ENCODE measurements at regions not wholly inside any gene's neighbourhood (a gene's known extent, or its start where the extent isn't known, plus 50 kb on each side); places are given as distances from the start of the nearest gene placed in this dataset.
A peak's percentile ranks its signal among the peaks of the same experiment; 100 is the strongest.

GRCh38 chr3:81920816-81921215 is 159.4 kb upstream of the GBE1 start:
- Mint-ChIP-seq H3K4me1 (no peaks in the 10 kb centered on the region), H3K36me3 (no peaks in the 10 kb centered on the region), H3K27ac (no peak overlapping the region), H3K4me3 (no peak overlapping the region), H3K27me3 (no peaks in the 10 kb centered on the region), H3K9me3 (no peaks in the 10 kb centered on the region)
- ATAC-seq: no peak

DNA sequence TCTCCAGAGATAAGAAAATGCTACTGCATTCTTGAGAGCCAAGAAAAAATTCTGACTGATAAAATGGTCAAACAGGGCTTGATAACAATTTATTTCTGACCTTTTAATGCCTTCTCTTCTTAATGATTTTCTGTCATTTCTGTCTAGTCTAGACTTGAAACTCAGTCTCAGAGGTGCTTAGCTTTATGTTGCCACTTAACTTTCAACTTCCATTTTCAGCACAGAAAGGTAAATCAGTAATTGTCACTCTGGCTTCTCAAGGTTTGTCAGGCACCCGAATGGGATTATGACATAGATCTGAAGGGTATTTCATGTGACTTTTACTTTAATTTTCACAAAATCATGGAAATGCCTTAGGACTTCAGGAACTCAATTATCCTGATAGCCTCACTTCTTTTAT is 155.4 kb upstream of the GBE1 start:
- no peaks in the 10 kb centered on the region for H3K27me3 Mint-ChIP-seq
- no peak overlapping the region for H3K27ac Mint-ChIP-seq
- H3K4me1 Mint-ChIP-seq: no peaks in the 10 kb centered on the region
- ATAC-seq: no peak
- H3K9me3 Mint-ChIP-seq: no peaks in the 10 kb centered on the region
- no peak overlapping the region for H3K4me3 Mint-ChIP-seq
- H3K36me3 Mint-ChIP-seq: no peaks in the 10 kb centered on the region

- H3K9me3 Mint-ChIP-seq: no peaks in the 10 kb centered on the region
- no peaks in the 10 kb centered on the region for H3K27me3 Mint-ChIP-seq
- H3K4me3 Mint-ChIP-seq: no peak overlapping the region
- no peak for ATAC-seq
- H3K36me3 Mint-ChIP-seq: no peaks in the 10 kb centered on the region
- H3K27ac Mint-ChIP-seq: no peak overlapping the region
- H3K4me1 Mint-ChIP-seq: no peaks in the 10 kb centered on the region
These were observed 152.6 kb upstream of the GBE1 start for GRCh38 chr3:81913886-81914663.

- Mint-ChIP-seq H3K9me3 (peaks cover under 1% of the 10 kb centered on the region), H3K4me3 (no peak overlapping the region), H3K27ac (no peak overlapping the region), H3K4me1 (no peaks in the 10 kb centered on the region), H3K36me3 (no peaks in the 10 kb centered on the region), H3K27me3 (no peaks in the 10 kb centered on the region)
- ATAC-seq: no peak
These were observed 149.8 kb upstream of the GBE1 start for GRCh38 chr3:81911221-81911620.

DNA sequence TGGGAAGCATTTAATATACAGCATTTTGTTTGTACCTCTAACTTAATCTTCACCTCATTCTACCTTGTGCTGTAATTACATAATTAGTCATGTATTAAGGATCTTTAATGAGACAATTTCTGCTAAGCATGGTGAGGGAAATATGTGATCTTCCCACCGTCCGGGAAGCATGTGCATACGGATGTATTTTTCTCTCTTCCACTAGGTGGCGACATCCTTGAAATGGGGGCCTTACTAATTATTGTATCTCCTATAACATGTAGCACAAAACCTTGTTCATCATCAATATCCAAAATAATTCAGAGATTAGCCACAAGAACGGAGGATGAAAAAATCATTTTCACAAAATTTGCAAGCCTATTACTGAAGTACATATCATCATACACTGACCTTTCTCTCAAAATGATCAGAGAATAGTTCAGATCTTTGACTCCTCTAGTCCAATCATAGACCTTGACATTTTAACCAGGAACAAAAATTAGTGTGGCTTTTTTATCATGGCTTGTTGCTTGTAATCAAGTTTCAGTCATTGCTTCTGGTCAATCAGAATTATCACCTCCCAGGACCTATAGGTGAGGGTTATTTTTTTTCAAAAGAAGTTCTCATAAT is 148.9 kb upstream of the GBE1 start:
- no peaks in the 10 kb centered on the region for H3K36me3 Mint-ChIP-seq
- no peak overlapping the region for H3K4me3 Mint-ChIP-seq
- no peaks in the 10 kb centered on the region for H3K4me1 Mint-ChIP-seq
- no peaks in the 10 kb centered on the region for H3K27me3 Mint-ChIP-seq
- no peak overlapping the region for H3K27ac Mint-ChIP-seq
- H3K9me3 Mint-ChIP-seq: peaks cover 2% of the 10 kb centered on the region
- peak; percentile 55 for ATAC-seq

DNA sequence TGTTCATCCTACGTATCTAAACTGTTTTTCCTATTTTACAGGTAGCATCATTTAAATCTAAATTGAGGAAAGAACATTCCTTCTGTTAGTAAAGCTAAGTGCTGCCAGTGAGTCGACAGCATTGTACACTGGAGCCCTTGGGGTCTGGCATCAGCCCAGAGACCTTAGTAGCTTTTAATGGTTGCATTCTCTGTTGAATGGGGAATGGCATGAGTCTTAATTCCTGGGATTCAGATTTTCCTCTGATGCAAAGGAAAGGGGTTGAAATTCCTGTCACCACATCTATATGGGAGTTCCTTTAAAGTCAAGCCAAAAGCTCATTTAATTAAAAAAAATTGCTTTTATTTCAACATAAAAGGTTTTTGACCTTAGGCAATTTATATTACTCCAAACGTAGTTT is 148.4 kb upstream of the GBE1 start:
- H3K27ac Mint-ChIP-seq: no peak overlapping the region
- H3K4me3 Mint-ChIP-seq: no peak overlapping the region
- peaks cover 2% of the 10 kb centered on the region for H3K9me3 Mint-ChIP-seq
- no peak for ATAC-seq
- no peaks in the 10 kb centered on the region for H3K27me3 Mint-ChIP-seq
- no peaks in the 10 kb centered on the region for H3K4me1 Mint-ChIP-seq
- H3K36me3 Mint-ChIP-seq: no peaks in the 10 kb centered on the region

GRCh38 chr3:81908561-81908960 is 147.1 kb upstream of the GBE1 start:
- no peak for ATAC-seq
- no peaks in the 10 kb centered on the region for H3K36me3 Mint-ChIP-seq
- no peaks in the 10 kb centered on the region for H3K27me3 Mint-ChIP-seq
- H3K4me3 Mint-ChIP-seq: no peak overlapping the region
- H3K27ac Mint-ChIP-seq: no peak overlapping the region
- H3K9me3 Mint-ChIP-seq: peaks cover 2% of the 10 kb centered on the region
- no peaks in the 10 kb centered on the region for H3K4me1 Mint-ChIP-seq

GRCh38 chr3:81898336-81898735 is 136.9 kb upstream of the GBE1 start:
- Mint-ChIP-seq H3K36me3 (no peaks in the 10 kb centered on the region), H3K9me3 (no peaks in the 10 kb centered on the region), H3K27me3 (no peaks in the 10 kb centered on the region), H3K27ac (no peak overlapping the region), H3K4me3 (no peak overlapping the region), H3K4me1 (no peaks in the 10 kb centered on the region)
- ATAC-seq: no peak

- H3K36me3 Mint-ChIP-seq: no peaks in the 10 kb centered on the region
- no peaks in the 10 kb centered on the region for H3K4me1 Mint-ChIP-seq
- no peaks in the 10 kb centered on the region for H3K9me3 Mint-ChIP-seq
- ATAC-seq: no peak
- H3K27ac Mint-ChIP-seq: no peak overlapping the region
- no peak overlapping the region for H3K4me3 Mint-ChIP-seq
- H3K27me3 Mint-ChIP-seq: no peaks in the 10 kb centered on the region
These were observed 133.2 kb upstream of the GBE1 start for GRCh38 chr3:81894598-81894997.

- no peaks in the 10 kb centered on the region for H3K27me3 Mint-ChIP-seq
- H3K9me3 Mint-ChIP-seq: no peaks in the 10 kb centered on the region
- H3K27ac Mint-ChIP-seq: no peak overlapping the region
- no peak for ATAC-seq
- H3K4me1 Mint-ChIP-seq: no peaks in the 10 kb centered on the region
- H3K4me3 Mint-ChIP-seq: no peak overlapping the region
- H3K36me3 Mint-ChIP-seq: no peaks in the 10 kb centered on the region
These were observed 129.8 kb upstream of the GBE1 start for GRCh38 chr3:81891055-81891895.

- no peaks in the 10 kb centered on the region for H3K9me3 Mint-ChIP-seq
- no peaks in the 10 kb centered on the region for H3K4me1 Mint-ChIP-seq
- no peaks in the 10 kb centered on the region for H3K27me3 Mint-ChIP-seq
These were observed 127.6 kb upstream of the GBE1 start for GRCh38 chr3:81888914-81889557.

DNA sequence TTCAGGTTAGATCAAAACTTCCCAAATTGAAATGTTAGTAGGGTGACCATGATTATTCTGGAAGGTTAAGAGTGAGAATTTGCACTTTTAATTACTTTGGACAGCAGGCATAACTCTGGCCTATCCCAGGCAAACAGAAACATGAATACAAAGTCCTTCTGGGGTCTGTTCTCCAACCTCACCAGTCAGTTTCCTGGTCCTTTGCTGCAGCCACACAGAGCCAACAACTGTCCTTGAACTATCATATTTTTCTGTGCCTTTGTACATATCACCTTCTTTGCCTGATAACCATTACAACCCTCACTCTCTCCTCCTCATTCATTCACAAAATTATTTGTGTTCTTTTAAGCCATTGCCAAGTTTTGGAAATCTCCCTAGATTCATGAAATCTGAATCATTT is 126.0 kb upstream of the GBE1 start:
- no peaks in the 10 kb centered on the region for H3K9me3 Mint-ChIP-seq
- no peaks in the 10 kb centered on the region for H3K27me3 Mint-ChIP-seq
- H3K4me3 Mint-ChIP-seq: no peak overlapping the region

More at GRCh38 chr3:81888914-81889557, 127.6 kb upstream of the GBE1 start:
- Mint-ChIP-seq H3K4me3 (no peak overlapping the region), H3K36me3 (no peaks in the 10 kb centered on the region), H3K27ac (no peak overlapping the region)
- ATAC-seq: no peak

DNA sequence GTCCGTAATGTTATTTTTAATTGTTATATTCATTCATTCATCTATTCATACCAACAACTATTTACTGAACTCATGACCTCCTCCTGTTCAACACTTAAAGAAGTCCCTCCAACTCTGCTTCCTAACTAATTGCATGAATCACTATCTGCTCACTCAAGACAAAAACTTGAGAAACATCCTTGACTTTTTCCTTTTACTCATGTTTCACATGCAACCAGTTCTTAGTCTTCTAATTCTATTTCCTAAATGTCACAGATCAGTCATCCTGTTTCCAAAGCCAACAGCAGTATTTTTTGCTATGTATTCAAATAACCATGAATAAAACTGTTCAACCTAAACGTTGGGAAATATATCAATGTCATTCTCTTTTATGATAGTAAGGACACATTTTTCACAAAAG is 124.6 kb upstream of the GBE1 start:
- Mint-ChIP-seq H3K27ac (no peak overlapping the region), H3K9me3 (peaks cover under 1% of the 10 kb centered on the region), H3K27me3 (no peaks in the 10 kb centered on the region), H3K36me3 (no peaks in the 10 kb centered on the region), H3K4me1 (no peaks in the 10 kb centered on the region), H3K4me3 (no peak overlapping the region)
- no peak for ATAC-seq

More for the DNA sequence above, 126.0 kb upstream of the GBE1 start:
- no peak for ATAC-seq
- H3K36me3 Mint-ChIP-seq: no peaks in the 10 kb centered on the region
- no peak overlapping the region for H3K27ac Mint-ChIP-seq
- H3K4me1 Mint-ChIP-seq: no peaks in the 10 kb centered on the region

DNA sequence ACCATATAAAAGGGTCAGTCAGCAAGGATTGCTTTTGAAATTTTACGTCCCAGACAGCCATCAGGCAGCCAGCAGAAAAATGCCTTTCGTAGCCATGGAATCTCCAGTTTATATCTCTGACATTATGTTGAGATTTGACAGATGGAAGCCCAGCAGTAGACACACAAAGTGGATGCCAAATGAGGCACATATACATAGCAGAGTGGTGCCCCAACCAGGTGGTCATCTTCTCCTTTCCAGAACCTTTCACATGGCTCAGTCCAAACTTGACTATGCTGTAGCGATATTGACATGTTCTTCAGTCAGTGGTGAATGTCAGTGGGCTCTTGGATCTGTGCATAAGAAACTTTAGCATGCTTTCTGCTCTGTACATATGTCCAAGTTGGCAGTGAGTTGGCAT is 123.3 kb upstream of the GBE1 start:
- Mint-ChIP-seq H3K9me3 (peaks cover 6% of the 10 kb centered on the region), H3K4me3 (no peak overlapping the region), H3K27me3 (no peaks in the 10 kb centered on the region), H3K27ac (no peak overlapping the region), H3K4me1 (no peaks in the 10 kb centered on the region), H3K36me3 (no peaks in the 10 kb centered on the region)
- no peak for ATAC-seq

DNA sequence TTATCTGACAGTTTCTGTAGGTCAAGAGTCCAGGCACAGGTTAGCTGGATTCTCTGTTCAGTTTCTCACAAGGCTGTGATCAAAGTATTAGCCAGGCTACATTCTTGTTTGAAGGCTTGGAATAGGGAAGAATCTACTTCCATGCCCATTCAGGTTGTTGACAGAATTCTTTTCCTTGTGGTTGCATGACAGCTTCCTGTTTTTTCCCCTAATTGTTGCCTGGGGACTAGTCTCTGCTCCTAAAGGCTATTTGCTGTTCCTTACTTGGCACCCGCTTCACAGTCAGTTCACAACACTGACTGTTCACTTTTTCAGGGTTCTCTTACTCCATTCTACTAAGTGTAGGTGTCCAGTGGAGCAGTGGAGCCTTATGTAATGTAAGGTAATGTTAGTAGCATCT is 115.4 kb upstream of the GBE1 start:
- Mint-ChIP-seq H3K4me3 (no peak overlapping the region), H3K27me3 (no peaks in the 10 kb centered on the region), H3K27ac (no peak overlapping the region), H3K9me3 (peaks cover 6% of the 10 kb centered on the region), H3K4me1 (no peaks in the 10 kb centered on the region), H3K36me3 (no peaks in the 10 kb centered on the region)
- no peak for ATAC-seq

All from stimulated activated memory B cell treated with anti-CD40 and anti-IgM and Interleukin-4, amounts not matched to agents 10 μg/mL and 1 μg/mL and 100 μg/mL, for 72 hours (primary cell).